CD4-positive, alpha-beta T cell (primary cell): ENCODE measurements at regions not wholly inside any gene's neighbourhood (a gene's known extent, or its start where the extent isn't known, plus 50 kb on each side); places are given as distances from the start of the nearest gene placed in this dataset.

ENCODE experiments used
- ATAC-seq: fragments of 200-7000 bp; cut with Tn5 transposase; one replicate; pipeline ENCODE4 v1.10.0; 2022; ENCODE audit warnings: mild to moderate bottlenecking; ENCODE audit not compliant: poor library complexity
- CTCF ChIA-PET: fragments of 350-600 bp; sonication (Branson Sonifier 250); formaldehyde crosslinking; loops from one replicate; lab custom pipeline; 2021; ENCODE audit warnings: antibody characterized with exemption, inconsistent platforms; lab: Charles Lee
- POLR2A ChIA-PET: fragments of 350-600 bp; sonication (Branson Sonifier 250); formaldehyde crosslinking; loops from one replicate; lab custom pipeline; 2021; ENCODE audit warnings: antibody characterized with exemption, inconsistent platforms; lab: Charles Lee
- DNase-seq, 14 experiments: peaks; one replicate each; pipeline ENCODE4 v3.0.0-alpha.2; 2013 to 2020; ENCODE audit warnings: mixed read lengths in 2 of 14
- H3K27ac ChIP-seq, 2 donors: one replicate each; pipeline versions ENCODE4 v1.5.1 to v1.7.0; 2013; ENCODE audit warnings: low read length in 2 of 2, low read depth in 1 of 2, mild to moderate bottlenecking in 1 of 2
- H3K27me3 ChIP-seq, 2 experiments: 1 replicate in 1 of 2; 2 replicates in 1 of 2; pipeline versions ENCODE4 v1.6.1 to v1.7.0; 2013; ENCODE audit warnings: low read length in 2 of 2, control low read depth in 1 of 2, mild to moderate bottlenecking in 1 of 2, moderate library complexity in 1 of 2; ENCODE audit not compliant: insufficient read depth in 2 of 2, control insufficient read depth in 1 of 2
- H3K36me3 ChIP-seq: one replicate; pipeline ENCODE4 v1.6.1; 2013; ENCODE audit warnings: low read length, control low read depth; ENCODE audit not compliant: insufficient read depth
- H3K4me1 ChIP-seq: one replicate; pipeline ENCODE4 v1.6.1; 2013; ENCODE audit warnings: low read length, control low read depth; ENCODE audit not compliant: insufficient read depth
- H3K4me3 ChIP-seq: one replicate; pipeline ENCODE4 v1.5.1; 2013; ENCODE audit warnings: mild to moderate bottlenecking, low read length, moderate library complexity
- H3K9me3 ChIP-seq, 2 experiments: 1 replicate in 1 of 2; 2 replicates in 1 of 2; pipeline versions ENCODE4 v1.6.1 to v1.7.0; 2013; ENCODE audit warnings: low read length in 2 of 2, mild to moderate bottlenecking in 2 of 2, control low read depth in 1 of 2, moderate library complexity in 1 of 2; ENCODE audit not compliant: control insufficient read depth in 1 of 2, insufficient read depth in 1 of 2
- H3K27ac Mint-ChIP-seq: one replicate; pipeline ENCODE4 v1.8.0; 2020; ENCODE audit warnings: mixed read lengths
- H3K27me3 Mint-ChIP-seq: one replicate; pipeline ENCODE4 v1.8.0; 2021; ENCODE audit warnings: mixed read lengths
- H3K36me3 Mint-ChIP-seq: one replicate; pipeline ENCODE4 v1.8.0; 2021; ENCODE audit warnings: low read depth, mixed read lengths
- H3K4me1 Mint-ChIP-seq: one replicate; pipeline ENCODE4 v1.8.0; 2021; ENCODE audit warnings: low read depth, mixed read lengths
- H3K4me3 Mint-ChIP-seq: one replicate; pipeline ENCODE4 v1.8.0; 2020; ENCODE audit warnings: mild to moderate bottlenecking, mixed read lengths
- H3K9me3 Mint-ChIP-seq: one replicate; pipeline ENCODE4 v1.8.0; 2020; ENCODE audit warnings: mixed read lengths
- intact Hi-C, 2 experiments: fragments of 100-400 bp; cut with DNase I in 1 of 2; cut with micrococcal nuclease in 1 of 2; formaldehyde crosslinking; loops; one replicate each; pipeline versions ENCODE4 v1.15.1 to v1.9.0; 2023 to 2025; cut with DNase I, micrococcal nuclease
- TF ChIP-seq, protein P1 (sequence below): fragments of 200-600 bp; IDR thresholded peaks from one replicate; pipeline ENCODE4 v1.8.0; 2022; ENCODE audit warnings: antibody characterized with exemption, mild to moderate bottlenecking

DNA sequence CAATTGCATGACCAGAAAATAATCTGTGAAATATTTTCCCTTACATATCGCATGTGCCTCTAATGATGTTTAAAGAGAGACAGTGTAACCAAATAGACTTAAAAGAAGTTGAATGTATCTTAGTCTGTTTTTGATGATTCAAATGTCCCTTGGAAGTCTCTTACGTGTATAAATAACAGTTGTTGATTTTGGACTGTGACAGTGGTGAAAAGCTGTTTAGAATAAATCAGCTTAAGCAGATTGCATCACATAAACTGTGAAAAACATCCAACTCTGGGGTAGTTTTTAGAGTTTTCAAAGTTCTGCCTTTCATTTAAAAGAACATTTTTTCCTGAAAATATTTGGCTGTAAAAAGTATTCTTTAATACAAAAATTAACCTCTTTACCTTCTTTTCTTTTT is 301.1 kb downstream of the PRR16 start:
- Mint-ChIP-seq H3K36me3 (no peaks in the 10 kb centered on the region), H3K27me3 (no peaks in the 10 kb centered on the region), H3K9me3 (peaks cover 5% of the 10 kb centered on the region), H3K4me1 (no peaks in the 10 kb centered on the region), H3K27ac (no peak overlapping the region), H3K4me3 (no peak overlapping the region)
- intact Hi-C loops: no loop called here
- H3K27me3 ChIP-seq: no peaks in the 10 kb centered on the region
- ChIA-PET CTCF (no interaction called here), POLR2A (no interaction called here)
- TF ChIP-seq, protein P1, sequence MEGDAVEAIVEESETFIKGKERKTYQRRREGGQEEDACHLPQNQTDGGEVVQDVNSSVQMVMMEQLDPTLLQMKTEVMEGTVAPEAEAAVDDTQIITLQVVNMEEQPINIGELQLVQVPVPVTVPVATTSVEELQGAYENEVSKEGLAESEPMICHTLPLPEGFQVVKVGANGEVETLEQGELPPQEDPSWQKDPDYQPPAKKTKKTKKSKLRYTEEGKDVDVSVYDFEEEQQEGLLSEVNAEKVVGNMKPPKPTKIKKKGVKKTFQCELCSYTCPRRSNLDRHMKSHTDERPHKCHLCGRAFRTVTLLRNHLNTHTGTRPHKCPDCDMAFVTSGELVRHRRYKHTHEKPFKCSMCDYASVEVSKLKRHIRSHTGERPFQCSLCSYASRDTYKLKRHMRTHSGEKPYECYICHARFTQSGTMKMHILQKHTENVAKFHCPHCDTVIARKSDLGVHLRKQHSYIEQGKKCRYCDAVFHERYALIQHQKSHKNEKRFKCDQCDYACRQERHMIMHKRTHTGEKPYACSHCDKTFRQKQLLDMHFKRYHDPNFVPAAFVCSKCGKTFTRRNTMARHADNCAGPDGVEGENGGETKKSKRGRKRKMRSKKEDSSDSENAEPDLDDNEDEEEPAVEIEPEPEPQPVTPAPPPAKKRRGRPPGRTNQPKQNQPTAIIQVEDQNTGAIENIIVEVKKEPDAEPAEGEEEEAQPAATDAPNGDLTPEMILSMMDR: no peak
- no peaks in the 10 kb centered on the region for H3K36me3 ChIP-seq
- ATAC-seq: no peak
- peaks cover 0 to 4% of the 10 kb centered on the region in 2 experiments for H3K9me3 ChIP-seq
- no peaks in the 10 kb centered on the region for H3K4me1 ChIP-seq
- no peak for DNase-seq
- H3K4me3 ChIP-seq: no peak overlapping the region
- no peak overlapping the region for H3K27ac ChIP-seq

DNA sequence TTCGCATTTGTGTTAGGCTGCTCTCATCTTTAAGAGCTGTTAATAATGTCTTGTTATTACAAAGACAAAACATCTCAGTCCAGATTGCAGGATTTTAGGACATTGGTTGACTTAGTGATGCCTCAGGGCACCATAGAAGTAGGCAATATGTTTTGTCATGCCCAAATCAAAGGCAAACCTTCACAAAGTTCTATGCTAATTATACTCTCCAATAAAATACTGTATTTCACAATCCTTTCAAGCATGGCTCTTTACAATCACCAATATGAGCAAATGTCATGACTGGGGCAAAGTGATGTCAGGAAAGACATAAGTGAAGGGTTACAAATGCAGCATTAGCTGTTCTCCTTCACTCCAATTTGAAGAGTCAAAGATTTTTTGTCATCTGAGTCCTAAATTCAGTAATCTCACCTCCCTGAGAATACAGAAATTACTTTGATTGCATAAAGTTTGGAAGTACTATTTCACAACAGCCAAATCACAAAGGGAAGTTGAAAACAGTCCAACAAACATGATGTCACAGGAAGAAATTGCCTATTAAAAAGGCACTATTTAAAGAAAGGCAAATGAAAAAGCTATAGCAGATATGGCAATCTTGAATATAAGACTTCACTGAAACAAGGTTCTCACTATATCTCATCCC is 303.2 kb downstream of the PRR16 start:
- ATAC-seq: no peak
- CTCF ChIA-PET: no interaction called here
- Mint-ChIP-seq H3K4me3 (no peak overlapping the region), H3K4me1 (no peaks in the 10 kb centered on the region), H3K36me3 (no peaks in the 10 kb centered on the region), H3K27ac (no peak overlapping the region), H3K9me3 (peaks cover 8% of the 10 kb centered on the region), H3K27me3 (no peaks in the 10 kb centered on the region)
- peaks cover 0 to 4% of the 10 kb centered on the region in 2 experiments for H3K9me3 ChIP-seq
- H3K4me3 ChIP-seq: no peak overlapping the region
- DNase-seq: peak in 1 of 14 experiments; percentile 4
- POLR2A ChIA-PET: no interaction called here
- TF ChIP-seq, protein P1: no peak
- no peak overlapping the region for H3K27ac ChIP-seq
- no peaks in the 10 kb centered on the region for H3K36me3 ChIP-seq
- H3K4me1 ChIP-seq: no peaks in the 10 kb centered on the region
- intact Hi-C loops: no loop called here
- no peaks in the 10 kb centered on the region for H3K27me3 ChIP-seq

DNA sequence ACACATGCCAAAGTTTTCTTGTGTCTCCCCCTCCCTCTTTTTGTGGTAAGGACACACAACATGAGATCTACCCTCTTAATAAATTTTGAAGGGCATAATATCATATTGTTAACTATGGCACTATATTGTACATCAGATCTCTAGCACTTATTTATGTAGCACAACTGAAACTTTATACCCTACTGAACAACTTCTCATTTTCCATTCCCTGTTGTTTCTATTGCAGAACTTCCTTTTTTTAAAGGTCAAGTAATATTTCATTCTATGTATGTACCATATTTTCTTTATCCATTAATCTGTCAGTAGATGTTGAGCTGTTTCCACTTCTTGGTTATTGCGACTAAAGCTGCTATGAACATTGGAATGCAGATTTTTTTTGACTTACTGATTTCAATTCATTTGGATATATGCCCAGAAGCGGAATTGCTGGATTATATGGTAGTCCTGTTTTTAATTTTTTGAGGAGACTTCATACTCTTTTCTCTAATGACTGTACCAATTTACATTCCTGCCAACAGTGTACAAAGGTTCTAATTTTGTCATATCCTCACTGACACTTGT is 305.3 kb downstream of the PRR16 start:
- CTCF ChIA-PET: no interaction called here
- Histone ChIP-seq H3K4me3 (no peak overlapping the region), H3K4me1 (no peaks in the 10 kb centered on the region), H3K27ac (no peak overlapping the region), H3K9me3 (no peaks in the 10 kb centered on the region), H3K36me3 (no peaks in the 10 kb centered on the region), H3K27me3 (no peaks in the 10 kb centered on the region)
- TF ChIP-seq, protein P1: no peak
- Mint-ChIP-seq H3K9me3 (peaks cover 11% of the 10 kb centered on the region), H3K36me3 (no peaks in the 10 kb centered on the region), H3K27ac (no peak overlapping the region), H3K27me3 (no peaks in the 10 kb centered on the region), H3K4me1 (no peaks in the 10 kb centered on the region), H3K4me3 (no peak overlapping the region)
- intact Hi-C loops: no loop called here
- ATAC-seq (no peak), DNase-seq (no peak)
- POLR2A ChIA-PET: no interaction called here
